GM19438 (cell line): ENCODE measurements at regions not wholly inside any gene's neighbourhood (a gene's known extent, or its start where the extent isn't known, plus 50 kb on each side); places are given as distances from the start of the nearest gene placed in this dataset.

ENCODE experiments used
- ATAC-seq: cut with Tn5 transposase; IDR thresholded peaks from one replicate; pipeline ENCODE4 v1.9.1; 2021; ENCODE audit warnings: low read depth; ENCODE audit not compliant: unreplicated experiment

- ATAC-seq: no peak
These were observed 63.3 kb upstream of the GAB1 start for GRCh38 chr4:143273160-143273917.

- ATAC-seq: no peak
These were observed 55.8 kb upstream of the GAB1 start for GRCh38 chr4:143280861-143281260.

- peak; percentile 81 for ATAC-seq
These were observed 55.0 kb upstream of the GAB1 start for GRCh38 chr4:143281507-143282190.

GRCh38 chr4:143282211-143282707 is 54.4 kb upstream of the GAB1 start:
- ATAC-seq: no peak

GRCh38 chr4:143285696-143286437 is 50.8 kb upstream of the GAB1 start:
- ATAC-seq: no peak

GRCh38 chr4:143286701-143287571 is 49.7 kb upstream of the GAB1 start:
- no peak for ATAC-seq
